ENCODE measurements at regions not wholly inside any gene's neighbourhood (a gene's known extent, or its start where the extent isn't known, plus 50 kb on each side); places are given as distances from the start of the nearest gene placed in this dataset.

- no peak for DNase-seq
Measured at GRCh38 chr1:58310469-58310868, 236.1 kb downstream of the OMA1 start.

- no peak for DNase-seq
Measured at GRCh38 chr1:58308206-58308605, 238.3 kb downstream of the OMA1 start.

- no peak for DNase-seq
Measured at GRCh38 chr1:58307431-58307830, 239.1 kb downstream of the OMA1 start.

GRCh38 chr1:58305622-58306021 is 240.9 kb downstream of the OMA1 start:
- no peak for DNase-seq

- DNase-seq: no peak
Measured at GRCh38 chr1:58304346-58304975, 242.1 kb downstream of the OMA1 start.

- no peak for DNase-seq
Measured at GRCh38 chr1:58303841-58304240, 242.7 kb downstream of the OMA1 start.

- no peak for DNase-seq
Measured at GRCh38 chr1:58293388-58293787, 253.1 kb downstream of the OMA1 start.

GRCh38 chr1:58290685-58291372 is 255.7 kb downstream of the OMA1 start:
- DNase-seq: peak; percentile 23

GRCh38 chr1:58288624-58289142 is 257.8 kb downstream of the OMA1 start:
- no peak for DNase-seq

- DNase-seq: no peak
Measured at GRCh38 chr1:58287894-58288623, 258.5 kb downstream of the OMA1 start.

GRCh38 chr1:58284225-58284510 is 262.4 kb downstream of the OMA1 start:
- no peak for DNase-seq

- DNase-seq: no peak
Measured at GRCh38 chr1:58283388-58284224, 262.9 kb downstream of the OMA1 start.

GRCh38 chr1:58282623-58283387 is 263.7 kb downstream of the OMA1 start:
- DNase-seq: no peak

- DNase-seq: no peak
Measured at GRCh38 chr1:58266242-58266641, 280.3 kb downstream of the OMA1 start.

GRCh38 chr1:58264462-58264861 is 282.1 kb downstream of the OMA1 start:
- no peak for DNase-seq

GRCh38 chr1:58262702-58263101 is 283.8 kb downstream of the OMA1 start:
- no peak for DNase-seq

GRCh38 chr1:58258082-58258481 is 288.4 kb downstream of the OMA1 start:
- no peak for DNase-seq

- DNase-seq: no peak
Measured at GRCh38 chr1:58257003-58257402, 289.5 kb downstream of the OMA1 start.

GRCh38 chr1:58256546-58256945 is 290.0 kb downstream of the OMA1 start:
- DNase-seq: no peak

- no peak for DNase-seq
Measured at GRCh38 chr1:58256041-58256440, 290.5 kb downstream of the OMA1 start.

GRCh38 chr1:58255192-58255591 is 291.3 kb downstream of the OMA1 start:
- no peak for DNase-seq

GRCh38 chr1:58251430-58252073 is 295.0 kb downstream of the OMA1 start:
- peak; percentile 33 for DNase-seq

Measured in RPMI8226 (cell line).